ENCODE measurements at regions not wholly inside any gene's neighbourhood (a gene's known extent, or its start where the extent isn't known, plus 50 kb on each side); places are given as distances from the start of the nearest gene placed in this dataset.
"Not testable (repeated sequence)": the region's sequence is repeated elsewhere in the genome, so short reads cannot be mapped to it uniquely, and the experiment has no call there.

- DNase-seq: no peak
Observed at GRCh38 chr2:185667452-185667851, 71.2 kb upstream of the FSIP2 start.

GRCh38 chr2:185668710-185669109 lies 69.9 kb upstream of the FSIP2 start:
- no peak for DNase-seq

- DNase-seq: no peak
Observed at GRCh38 chr2:185674232-185674631, 64.4 kb upstream of the FSIP2 start.

- no peak for DNase-seq
Observed at GRCh38 chr2:185676316-185676715, 62.3 kb upstream of the FSIP2 start.

- DNase-seq: not testable (repeated sequence)
Observed at GRCh38 chr2:185687001-185687400, 51.6 kb upstream of the FSIP2 start.

GRCh38 chr2:185687967-185688366 lies 50.6 kb upstream of the FSIP2 start:
- no peak for DNase-seq
